ENCODE measurements at regions not wholly inside any gene's neighbourhood (a gene's known extent, or its start where the extent isn't known, plus 50 kb on each side); places are given as distances from the start of the nearest gene placed in this dataset.

- POLR2A ChIA-PET (ENCODE audit: low non-redundant PET): no interaction called here
- H3K4me1 ChIP-seq (ENCODE audit: insufficient read depth, low read length, poor library complexity, severe bottlenecking): no peaks in the 10 kb centered on the region
- BruUV-seq (replicated peaks): no TSS peak
- TF ChIP-seq EZH2 (IDR thresholded peaks at IDR 0.05; ENCODE audit: borderline replicate concordance, low read depth, low read length, poor library complexity, severe bottlenecking): no peak
- TF ChIP-seq CTCF (conservative IDR thresholded peaks at IDR 0.05; ENCODE audit: low read depth, low read length): no peak
- CTCF ChIA-PET: no interaction called here
- H3K27ac ChIP-seq (ENCODE audit: low read depth, low read length, poor library complexity, severe bottlenecking): no peak overlapping the region
- no peaks in the 10 kb centered on the region for H3K27me3 ChIP-seq (replicated peaks; ENCODE audit: insufficient read depth, low read depth, low read length, poor library complexity)
- H3K4me3 ChIP-seq (ENCODE audit: low read depth, low read length, poor library complexity, severe bottlenecking): no peak overlapping the region
- no peak for DNase-seq (ENCODE audit: low spot score)
- H3K9me3 ChIP-seq (ENCODE audit: low read depth, low read length, poor library complexity, severe bottlenecking): no peaks in the 10 kb centered on the region
- intact Hi-C loops (cut with micrococcal nuclease; ENCODE audit: unreplicated experiment): no loop called here
- H3K36me3 ChIP-seq (ENCODE audit: insufficient read depth, low read length, poor library complexity, severe bottlenecking): no peaks in the 10 kb centered on the region
Observed at GRCh38 chr4:31422006-31422405, 701.8 kb downstream of the PCDH7 start.

- TF ChIP-seq EZH2 (IDR thresholded peaks at IDR 0.05; ENCODE audit: borderline replicate concordance, low read depth, low read length, poor library complexity, severe bottlenecking) (no peak), CTCF (conservative IDR thresholded peaks at IDR 0.05; ENCODE audit: low read depth, low read length) (no peak)
- H3K4me3 ChIP-seq (ENCODE audit: low read depth, low read length, poor library complexity, severe bottlenecking): no peak overlapping the region
- no peak overlapping the region for H3K27ac ChIP-seq (ENCODE audit: low read depth, low read length, poor library complexity, severe bottlenecking)
- POLR2A ChIA-PET (ENCODE audit: low non-redundant PET): no interaction called here
- no TSS peak for BruUV-seq (replicated peaks)
- no peaks in the 10 kb centered on the region for H3K36me3 ChIP-seq (ENCODE audit: insufficient read depth, low read length, poor library complexity, severe bottlenecking)
- H3K4me1 ChIP-seq (ENCODE audit: insufficient read depth, low read length, poor library complexity, severe bottlenecking): no peaks in the 10 kb centered on the region
- H3K9me3 ChIP-seq (ENCODE audit: low read depth, low read length, poor library complexity, severe bottlenecking): no peaks in the 10 kb centered on the region
- no peaks in the 10 kb centered on the region for H3K27me3 ChIP-seq (replicated peaks; ENCODE audit: insufficient read depth, low read depth, low read length, poor library complexity)
- intact Hi-C loops (cut with micrococcal nuclease; ENCODE audit: unreplicated experiment): no loop called here
- DNase-seq (ENCODE audit: low spot score): no peak
- CTCF ChIA-PET: no interaction called here
Observed at GRCh38 chr4:31427691-31428090, 707.5 kb downstream of the PCDH7 start.

GRCh38 chr4:31442236-31442635 lies 722.1 kb downstream of the PCDH7 start:
- intact Hi-C loops (cut with micrococcal nuclease; ENCODE audit: unreplicated experiment): no loop called here
- ChIA-PET POLR2A (ENCODE audit: low non-redundant PET) (no interaction called here), CTCF (no interaction called here)
- peak; percentile 19 for DNase-seq (ENCODE audit: low spot score)
- TF ChIP-seq CTCF (conservative IDR thresholded peaks at IDR 0.05; ENCODE audit: low read depth, low read length): no peak
- no peaks in the 10 kb centered on the region for H3K4me1 ChIP-seq (ENCODE audit: insufficient read depth, low read length, poor library complexity, severe bottlenecking)
- no peaks in the 10 kb centered on the region for H3K36me3 ChIP-seq (ENCODE audit: insufficient read depth, low read length, poor library complexity, severe bottlenecking)
- H3K4me3 ChIP-seq (ENCODE audit: low read depth, low read length, poor library complexity, severe bottlenecking): no peak overlapping the region
- no peaks in the 10 kb centered on the region for H3K27me3 ChIP-seq (replicated peaks; ENCODE audit: insufficient read depth, low read depth, low read length, poor library complexity)
- H3K27ac ChIP-seq (ENCODE audit: low read depth, low read length, poor library complexity, severe bottlenecking): no peak overlapping the region
- no peaks in the 10 kb centered on the region for H3K9me3 ChIP-seq (ENCODE audit: low read depth, low read length, poor library complexity, severe bottlenecking)
- BruUV-seq (replicated peaks): no TSS peak
